ENCODE measurements at regions not wholly inside any gene's neighbourhood (a gene's known extent, or its start where the extent isn't known, plus 50 kb on each side); places are given as distances from the start of the nearest gene placed in this dataset.

DNA sequence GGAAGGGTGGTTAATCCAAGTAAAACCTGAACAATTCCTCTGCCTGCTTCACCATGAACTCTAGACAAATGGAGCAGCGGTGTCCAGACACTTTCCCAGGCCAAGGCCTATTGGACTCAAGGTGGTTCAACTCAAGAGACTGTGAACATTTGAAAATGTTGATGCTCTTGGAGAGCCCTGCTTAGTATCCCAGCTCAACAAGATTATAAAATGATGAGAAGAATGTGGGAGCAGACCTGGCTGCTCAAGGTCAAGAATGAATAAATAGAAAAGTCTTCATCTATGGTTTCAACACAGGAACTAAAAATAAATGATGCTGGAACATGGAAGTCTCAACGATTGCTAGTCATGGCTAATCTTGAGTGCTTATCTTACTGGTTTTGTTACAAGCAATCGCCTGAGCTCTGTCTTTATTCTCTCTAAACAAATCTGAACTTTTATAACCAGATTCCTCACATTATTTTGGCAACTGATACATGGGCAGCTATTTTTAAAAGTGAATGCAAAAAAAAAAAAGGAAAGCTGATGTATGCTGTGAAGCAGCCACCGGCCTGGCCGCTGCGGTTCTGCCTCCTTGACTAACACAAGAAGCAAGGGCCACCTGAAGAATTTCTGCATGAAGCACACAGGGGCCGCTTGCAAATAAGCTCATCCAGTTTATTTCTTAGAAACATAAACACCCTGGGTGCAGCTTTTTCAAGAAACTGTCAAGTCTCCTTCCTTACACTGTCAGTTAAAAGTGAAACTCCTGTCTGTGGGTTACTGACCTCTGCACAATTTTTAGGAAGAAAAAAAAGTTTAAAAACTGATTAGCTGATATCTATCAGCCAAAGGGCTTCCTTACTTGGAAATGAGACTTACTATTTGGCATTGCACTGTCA, 120.1 kb upstream of the ARHGEF3 start:
- no peak for DNase-seq

- no peak for DNase-seq
Measured at GRCh38 chr3:56919797-56920195, 118.0 kb upstream of the ARHGEF3 start.

GRCh38 chr3:56919137-56919796, 117.5 kb upstream of the ARHGEF3 start:
- no peak for DNase-seq

DNA sequence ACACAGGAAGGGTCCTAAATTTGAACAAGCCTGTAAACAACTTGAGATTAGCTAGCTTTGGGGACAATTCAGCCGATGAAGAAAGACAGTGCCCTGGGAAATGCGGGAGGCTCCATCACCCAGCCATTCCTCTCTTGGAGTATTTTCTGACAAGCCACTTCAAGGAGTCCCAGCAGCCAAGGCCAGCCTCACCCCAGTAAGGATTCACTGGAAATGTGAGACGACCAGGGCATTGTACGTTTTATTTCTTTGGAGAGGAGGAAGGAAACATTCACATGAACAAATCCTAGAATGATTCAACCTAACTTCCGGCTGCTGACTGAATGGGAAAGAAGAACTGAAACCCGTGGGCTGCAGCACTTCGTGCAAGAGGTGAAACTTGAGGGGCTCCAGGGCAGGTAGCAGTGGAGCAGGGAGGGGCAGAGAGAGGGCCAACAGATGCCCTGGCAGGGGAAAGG, 116.4 kb upstream of the ARHGEF3 start:
- DNase-seq, result no peak

DNA sequence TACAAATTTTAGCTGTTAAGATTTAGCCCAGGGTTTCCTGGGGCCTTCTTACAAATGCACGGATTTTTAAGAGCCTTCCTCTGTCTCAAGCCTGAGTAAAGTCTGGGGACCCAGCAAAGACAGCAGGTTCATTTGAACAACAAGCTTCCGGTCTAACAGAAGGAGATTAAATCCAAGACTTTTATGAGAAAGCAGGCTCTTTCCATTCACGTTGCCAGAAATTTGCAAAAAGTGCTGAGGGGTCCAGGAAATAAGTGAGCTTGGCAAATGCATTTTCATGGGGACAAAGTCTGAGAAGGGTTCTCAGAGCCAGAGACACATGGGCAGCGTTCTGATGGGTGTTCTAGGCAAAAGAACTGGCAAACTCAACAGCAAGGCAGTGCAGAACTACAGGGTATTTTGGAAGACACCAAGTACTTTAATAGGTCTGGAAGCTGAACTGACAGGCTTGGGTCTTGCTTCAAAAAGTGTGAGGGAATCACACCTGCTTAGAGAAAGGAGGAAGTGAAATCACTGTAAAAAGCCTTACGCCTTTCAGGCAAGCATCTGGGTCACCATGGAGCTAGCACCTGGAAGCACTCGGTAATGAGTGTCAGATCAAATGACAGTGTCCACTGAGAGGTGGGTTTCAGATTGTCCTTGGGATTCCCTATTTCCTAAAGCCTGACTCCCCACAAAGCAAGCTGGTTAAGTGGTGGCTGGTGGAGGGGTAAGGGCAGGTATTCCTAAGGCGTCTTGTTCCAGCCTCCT, 115.8 kb upstream of the ARHGEF3 start:
- no peak for DNase-seq

GRCh38 chr3:56916716-56917360, 115.1 kb upstream of the ARHGEF3 start:
- DNase-seq, result no peak

DNA sequence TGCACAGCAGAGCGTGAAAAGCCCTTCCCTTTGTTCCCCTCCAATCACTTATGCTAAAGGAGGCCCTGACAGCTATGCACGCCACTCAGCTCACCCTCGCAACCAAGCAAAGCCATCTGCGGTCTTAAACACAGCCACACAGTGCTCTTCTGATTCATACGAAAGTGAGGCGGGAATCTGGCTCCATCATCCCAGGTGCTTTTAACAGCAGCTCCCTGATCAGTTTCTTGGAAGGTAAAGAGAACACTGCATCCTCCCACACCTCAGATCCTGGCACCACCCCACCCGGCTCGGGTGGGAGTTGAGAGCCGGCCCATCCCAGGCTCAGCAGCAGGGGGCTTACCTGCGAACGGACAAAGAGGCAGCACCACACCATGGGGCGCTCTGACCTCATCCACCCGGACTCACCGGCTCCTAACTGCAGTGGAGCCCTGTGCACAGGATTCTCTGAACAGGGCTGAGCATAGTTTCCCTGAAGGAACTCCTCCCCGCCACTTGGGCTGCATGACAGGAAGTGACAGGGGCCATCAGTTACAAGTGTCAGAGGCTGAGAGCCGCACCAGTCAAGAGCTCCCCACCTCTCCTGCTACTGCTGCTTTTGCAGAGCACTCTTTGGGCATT, 114.3 kb upstream of the ARHGEF3 start:
- DNase-seq, result no peak

DNA sequence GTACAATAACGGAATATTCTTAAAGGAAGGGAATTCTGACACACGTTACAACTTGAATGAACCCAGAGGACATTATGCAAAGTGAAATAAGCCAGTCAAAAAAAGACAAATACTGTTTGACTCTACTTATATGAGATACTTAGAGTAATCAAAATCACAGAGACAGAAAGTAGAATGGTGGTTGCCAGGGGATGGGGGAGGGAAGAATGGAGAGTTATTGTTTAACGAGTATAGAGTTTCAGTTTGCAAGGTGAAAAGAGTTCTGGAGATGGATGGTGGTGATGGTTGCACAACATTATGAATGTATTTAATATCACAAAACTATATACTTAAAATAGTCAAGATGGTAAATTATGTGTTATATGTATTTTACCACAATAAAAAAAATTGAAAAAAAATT, 112.9 kb upstream of the ARHGEF3 start:
- DNase-seq, result no peak

DNA sequence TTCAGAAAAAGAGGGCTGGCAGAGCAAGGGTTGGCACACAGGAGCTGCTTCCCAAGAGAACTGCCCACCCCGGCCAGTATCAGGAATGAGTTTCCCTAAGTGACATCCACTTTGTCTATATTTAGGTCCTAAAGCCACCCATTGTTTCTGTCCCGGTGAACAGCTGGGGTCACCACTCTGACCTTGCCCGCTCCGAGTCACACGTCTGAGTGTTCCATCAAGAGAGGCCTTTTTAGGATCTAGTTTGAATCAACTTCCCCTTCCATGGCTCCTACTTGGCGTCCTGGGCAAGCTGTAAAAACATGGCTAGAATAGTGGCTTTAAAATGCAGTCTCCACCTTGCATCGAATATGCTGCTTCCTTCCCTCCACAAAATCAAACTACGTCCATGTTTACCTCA, 109.6 kb upstream of the ARHGEF3 start:
- DNase-seq, result no peak

- DNase-seq, result no peak
Measured at GRCh38 chr3:56909349-56909748, 107.6 kb upstream of the ARHGEF3 start.

DNA sequence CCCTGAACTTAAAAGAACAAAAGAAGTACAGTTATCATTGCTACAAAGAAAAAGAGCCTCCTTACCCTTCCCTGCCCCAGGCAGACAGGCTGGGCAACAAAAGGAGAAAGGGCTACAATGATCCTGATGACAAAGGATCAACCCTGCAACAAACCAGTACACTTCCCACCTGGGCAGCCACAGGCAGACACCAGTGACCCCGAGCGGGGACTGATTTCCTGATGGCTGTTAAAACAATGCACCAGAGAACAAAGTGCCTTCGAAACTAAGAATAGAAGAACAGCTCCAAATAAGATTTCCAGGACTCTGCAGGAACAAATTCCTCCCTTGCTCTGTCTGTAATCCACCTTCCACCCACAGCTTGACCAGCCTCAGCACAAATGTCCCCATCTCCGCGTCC, 106.3 kb upstream of the ARHGEF3 start:
- no peak for DNase-seq

GRCh38 chr3:56904552-56905215, 102.9 kb upstream of the ARHGEF3 start:
- peak; percentile 39 for DNase-seq

GRCh38 chr3:56903231-56903782, 101.6 kb upstream of the ARHGEF3 start:
- no peak for DNase-seq

GRCh38 chr3:56902468-56903160, 100.9 kb upstream of the ARHGEF3 start:
- DNase-seq, result no peak

- no peak for DNase-seq
Measured at GRCh38 chr3:56900801-56901200, 99.1 kb upstream of the ARHGEF3 start.

DNA sequence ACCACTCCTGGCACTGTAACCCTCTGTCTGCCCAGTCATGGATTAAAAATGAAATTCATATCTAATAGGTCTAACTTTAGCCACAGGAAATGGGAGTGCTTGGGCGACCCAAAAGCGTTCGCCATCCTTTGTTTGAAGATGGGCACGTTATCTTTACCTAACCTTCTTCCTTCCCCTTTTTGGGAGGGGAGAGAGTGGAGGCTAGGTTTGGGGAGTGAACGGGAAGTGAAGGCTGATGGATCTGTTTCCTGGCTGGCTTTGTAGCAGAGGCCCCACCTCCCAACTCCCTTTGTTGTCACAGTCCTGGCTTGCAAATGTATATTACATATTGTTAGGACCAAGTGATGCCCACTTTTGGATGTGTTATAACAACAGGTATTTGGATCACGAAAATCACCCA, 98.1 kb upstream of the ARHGEF3 start:
- DNase-seq, result no peak

DNA sequence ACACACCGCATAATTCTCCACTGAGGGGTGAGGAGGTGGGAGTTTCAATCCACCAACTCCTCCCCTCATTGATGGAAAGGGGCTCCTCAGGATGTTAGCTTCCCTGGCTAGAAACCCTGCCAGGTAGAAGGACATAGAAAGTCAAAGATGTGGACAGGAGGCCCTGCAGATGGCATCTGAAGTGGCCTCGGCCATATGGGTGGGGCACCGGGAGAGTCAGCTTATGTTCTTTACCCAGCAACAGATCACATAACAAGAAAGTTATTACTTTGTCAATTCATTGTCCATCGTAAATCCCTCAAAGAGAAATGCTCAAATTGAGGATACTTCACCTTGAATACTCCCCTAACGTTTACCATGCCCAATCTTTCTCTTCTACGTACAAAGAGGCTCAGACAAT, 97.3 kb upstream of the ARHGEF3 start:
- no peak for DNase-seq

- no peak for DNase-seq
Measured at GRCh38 chr3:56896357-56896756, 94.6 kb upstream of the ARHGEF3 start.

GRCh38 chr3:56894881-56895431, 93.2 kb upstream of the ARHGEF3 start:
- no peak for DNase-seq

DNA sequence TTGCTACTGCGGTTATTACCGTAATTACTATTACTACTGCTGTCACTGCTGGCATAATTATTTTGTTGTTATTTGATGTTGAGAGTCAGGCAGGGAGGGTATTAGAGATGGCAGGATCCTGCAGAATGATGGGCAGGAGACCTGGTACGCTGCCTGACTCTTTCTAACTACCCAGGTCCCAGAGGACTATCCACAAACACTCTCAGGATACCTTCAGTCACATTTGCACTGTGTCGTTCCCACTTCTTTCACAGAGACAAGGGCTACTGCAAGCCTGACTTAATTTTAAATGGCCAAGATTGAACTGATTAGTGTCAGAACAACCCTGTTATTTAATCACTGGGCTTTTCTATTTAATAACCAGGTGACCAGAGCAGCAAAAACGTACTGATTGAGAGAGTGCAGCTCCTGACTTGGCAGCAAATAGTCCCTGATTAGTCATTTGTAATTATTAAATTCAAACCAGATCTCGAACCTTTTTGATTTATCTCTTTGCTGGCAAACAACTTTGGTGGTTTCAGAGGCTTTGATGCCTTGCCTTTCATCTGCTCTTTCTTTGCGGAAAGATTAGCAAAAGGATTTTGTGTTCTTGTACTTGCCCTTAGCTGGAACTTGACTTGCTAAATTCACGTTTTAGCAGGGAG, 88.8 kb upstream of the ARHGEF3 start:
- no peak for DNase-seq
